HG02642 (cell line): ENCODE measurements at regions not wholly inside any gene's neighbourhood (a gene's known extent, or its start where the extent isn't known, plus 50 kb on each side); places are given as distances from the start of the nearest gene placed in this dataset.
"Not testable (repeated sequence)": the region's sequence is repeated elsewhere in the genome, so short reads cannot be mapped to it uniquely, and the experiment has no call there.

Source experiments
- ATAC-seq: cut with Tn5 transposase; IDR thresholded peaks from one replicate; pipeline ENCODE4 v1.9.1; 2021; ENCODE audit warnings: mild to moderate bottlenecking; ENCODE audit not compliant: unreplicated experiment, poor library complexity

DNA sequence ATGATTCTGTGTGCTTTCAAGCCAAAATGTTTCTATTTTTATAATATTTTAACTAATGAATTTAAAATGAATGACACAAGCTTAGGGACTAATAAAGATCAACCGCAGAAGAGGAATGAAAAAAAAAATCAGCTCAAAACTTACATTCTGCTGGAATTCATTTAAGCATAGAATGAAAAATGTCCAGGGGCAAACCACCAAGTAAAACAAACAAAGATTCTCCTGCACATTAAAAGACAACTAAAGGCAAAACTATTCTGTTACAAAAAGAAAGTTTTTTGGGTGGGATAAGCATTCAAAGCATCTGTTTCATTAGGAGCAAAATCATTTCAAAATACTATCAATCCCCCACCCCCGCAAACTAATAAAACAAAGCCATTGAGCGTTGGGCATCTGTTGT, 99.3 kb upstream of the SOX11 start:
- no peak for ATAC-seq

DNA sequence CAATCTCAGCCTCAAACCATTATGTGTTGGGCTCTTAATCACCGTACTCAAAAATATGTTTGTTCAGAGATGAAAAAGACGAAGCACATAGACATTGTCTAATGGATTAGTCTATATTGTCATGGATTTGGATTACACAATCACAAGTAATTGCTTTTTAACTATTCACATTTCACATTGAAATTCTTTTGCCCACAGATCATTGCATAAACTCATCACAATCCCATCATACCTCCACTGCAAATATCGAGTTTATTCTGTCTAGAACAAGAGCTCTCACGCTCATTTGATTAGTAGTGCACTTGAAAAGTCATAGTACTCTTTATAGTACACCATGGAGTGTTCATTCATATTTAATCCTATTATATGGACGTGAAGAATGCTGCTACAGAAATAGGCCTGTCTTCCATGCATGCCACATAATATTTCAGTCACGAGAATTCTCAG, 97.9 kb upstream of the SOX11 start:
- ATAC-seq, result no peak

DNA sequence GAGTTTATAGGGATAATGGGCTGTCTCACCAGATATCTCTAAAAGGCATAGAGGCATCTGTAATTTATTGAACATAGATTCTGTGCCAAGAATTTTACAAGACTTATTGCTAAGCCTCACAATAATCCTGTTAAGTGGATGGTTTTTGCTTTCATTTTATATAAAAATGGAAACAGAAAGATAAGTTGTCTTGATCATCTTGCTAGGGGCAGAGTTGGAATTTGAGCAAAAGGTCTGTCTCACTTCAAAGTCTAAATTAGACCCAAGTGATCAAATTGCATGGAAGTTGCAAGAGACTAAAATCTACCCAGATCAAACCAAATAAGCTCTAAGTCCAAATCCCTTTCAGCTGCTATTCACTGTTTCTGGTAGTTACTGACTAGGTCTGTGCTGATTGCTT, 95.3 kb upstream of the SOX11 start:
- ATAC-seq, result no peak

DNA sequence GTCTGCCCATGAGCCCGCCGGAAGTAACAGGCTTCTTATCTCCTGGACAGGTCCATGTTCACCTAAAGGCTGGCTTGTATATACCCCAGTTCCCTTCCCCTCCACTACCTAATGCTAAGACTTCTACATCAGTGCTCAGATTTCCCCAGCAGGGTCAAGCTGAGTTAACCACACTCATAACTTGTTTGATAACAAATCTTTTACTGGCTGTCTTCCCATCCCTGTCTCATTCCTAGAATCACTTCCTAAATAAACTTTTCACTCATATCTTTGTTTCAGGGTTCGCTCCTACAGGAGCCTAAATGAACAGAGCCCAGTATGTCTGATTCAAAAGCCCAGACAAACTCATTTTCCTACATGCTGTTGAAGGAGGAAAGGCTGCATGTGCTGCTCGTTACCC, 94.0 kb upstream of the SOX11 start:
- ATAC-seq, result no peak

DNA sequence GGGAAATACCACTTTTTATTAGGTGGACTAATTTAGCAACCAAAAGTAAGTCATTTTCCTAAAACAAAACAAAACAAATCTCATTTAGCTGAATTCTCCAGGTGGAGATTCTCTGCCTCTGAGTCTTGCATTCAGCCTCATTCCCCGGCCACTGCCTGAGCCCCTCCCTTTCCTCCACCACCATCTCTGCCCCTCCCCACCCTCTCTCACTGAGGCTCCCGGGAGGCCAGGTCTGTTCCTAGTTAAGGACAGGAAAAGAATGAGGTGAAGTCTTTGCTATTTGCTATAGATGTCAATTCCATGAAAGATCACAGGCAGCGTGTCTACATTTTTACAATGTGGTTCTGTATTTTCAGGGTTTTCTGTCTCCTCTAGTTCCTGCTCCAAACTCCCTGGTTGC, 83.0 kb upstream of the SOX11 start:
- ATAC-seq, result no peak

DNA sequence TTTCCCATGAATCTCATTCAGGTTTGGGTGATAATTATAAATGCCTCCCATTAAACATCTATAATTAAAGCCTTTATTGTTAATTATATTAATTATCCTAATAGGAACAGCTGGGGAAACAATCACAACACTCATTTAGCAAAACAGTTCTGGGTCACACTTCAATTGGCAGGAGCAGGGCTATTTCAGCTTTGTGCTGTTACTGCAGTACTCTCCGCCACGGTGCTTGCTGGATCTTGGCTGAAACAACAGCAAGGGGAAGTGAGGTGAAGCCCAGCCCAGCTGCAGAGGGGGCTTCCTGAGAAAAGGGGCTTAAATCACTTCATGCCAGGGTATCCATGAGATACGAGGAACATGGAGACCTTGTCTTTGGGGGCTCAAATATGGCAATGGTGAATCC, 79.5 kb upstream of the SOX11 start:
- ATAC-seq, result no peak

DNA sequence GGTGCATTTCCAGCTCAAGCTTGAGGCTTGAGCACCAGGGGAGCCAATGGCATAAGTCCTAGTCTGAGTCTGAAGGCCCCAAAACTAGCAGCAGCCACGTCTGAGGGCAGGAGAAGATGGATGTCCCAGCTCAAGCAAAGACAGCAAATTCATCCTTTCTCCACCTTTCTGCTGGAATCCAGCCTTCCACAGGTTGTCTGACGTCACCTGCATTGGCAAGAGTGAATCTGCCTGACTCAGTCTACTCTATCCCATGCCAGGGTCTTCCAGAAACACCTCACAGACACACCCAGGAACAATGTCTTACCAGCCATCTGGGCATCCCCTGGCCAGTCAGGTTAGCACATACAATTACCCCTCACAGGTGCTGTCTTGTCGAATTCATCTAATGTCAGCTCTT, 76.2 kb upstream of the SOX11 start:
- no peak for ATAC-seq

DNA sequence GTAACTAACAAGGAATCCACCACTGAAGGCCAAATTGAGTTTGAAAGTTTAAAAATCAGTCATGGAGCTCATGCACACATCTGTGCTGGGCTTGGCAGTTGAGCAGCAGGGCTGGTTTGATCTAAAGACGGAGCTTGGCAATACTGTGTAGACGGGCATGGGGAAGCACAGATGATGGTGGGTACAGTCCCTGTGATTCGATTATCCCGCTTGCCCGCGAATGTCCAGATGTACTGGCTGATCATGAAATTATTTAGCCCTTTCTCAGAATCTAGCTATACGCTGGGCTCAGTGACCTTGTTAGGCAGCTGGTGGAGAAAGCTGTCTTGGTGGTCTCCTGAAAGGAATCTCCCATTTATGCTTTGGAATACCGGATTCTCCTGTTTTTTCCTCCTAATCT, 74.8 kb upstream of the SOX11 start:
- no peak for ATAC-seq

DNA sequence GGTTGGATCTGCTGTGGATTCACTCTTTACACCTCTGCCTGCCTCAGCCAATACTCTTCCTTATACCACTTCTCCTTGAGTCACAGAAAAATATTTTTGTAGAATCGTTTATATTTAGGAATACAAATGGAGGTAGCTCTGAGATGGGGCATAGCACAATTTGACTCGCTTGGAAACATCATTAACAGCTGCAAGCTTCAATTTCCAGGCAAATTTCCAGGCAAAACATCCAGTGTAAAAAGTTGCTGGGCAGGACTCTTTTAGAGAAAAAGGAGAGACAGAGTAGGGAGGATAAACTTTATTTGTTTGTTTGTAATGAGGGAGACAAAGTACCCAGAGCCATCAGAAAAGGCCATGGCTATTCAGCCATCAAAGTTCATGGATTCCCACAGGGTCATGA, 74.4 kb upstream of the SOX11 start:
- ATAC-seq, result no peak

DNA sequence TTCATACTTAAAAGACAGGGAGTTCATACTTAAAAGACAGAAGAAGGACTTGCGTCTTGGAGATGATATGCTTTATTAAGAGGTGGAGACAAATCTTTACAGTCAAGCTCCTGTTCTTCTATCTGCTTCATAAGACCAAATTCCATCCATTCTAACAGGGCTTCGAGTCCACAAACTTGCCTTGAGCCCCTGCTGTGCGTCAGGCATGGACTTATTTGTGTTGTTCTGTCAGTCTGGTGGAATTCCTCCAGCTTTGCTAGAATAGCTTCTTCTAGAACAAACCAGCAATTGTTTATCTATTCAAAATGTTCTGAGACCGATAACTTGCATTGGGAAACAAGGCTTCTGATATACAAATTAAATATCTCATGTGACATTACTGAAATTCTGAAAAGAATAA, 73.9 kb upstream of the SOX11 start:
- no peak for ATAC-seq

DNA sequence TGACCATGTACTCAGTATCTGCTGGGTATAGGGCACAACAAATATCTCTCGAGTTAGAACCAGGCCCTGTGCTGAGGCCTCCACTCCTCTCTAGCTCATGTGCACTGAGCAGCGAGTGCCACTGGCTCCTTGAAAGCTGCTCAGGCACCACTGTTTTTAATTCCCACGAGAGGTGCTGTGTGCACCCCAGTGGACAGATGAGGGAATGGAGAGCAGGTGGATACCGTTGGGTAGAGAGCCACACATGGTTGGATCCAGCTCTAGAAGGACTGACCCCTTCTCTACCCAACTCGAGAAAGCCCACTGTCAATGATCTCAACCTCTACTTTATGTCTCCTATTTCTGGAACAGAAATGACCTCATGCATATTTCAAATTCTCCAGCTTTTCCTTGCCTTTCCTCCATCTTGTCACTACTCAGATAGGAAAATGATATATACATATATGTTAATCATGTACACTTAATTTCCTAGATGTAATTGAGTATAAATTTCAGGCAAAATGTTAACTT, 66.6 kb upstream of the SOX11 start:
- not testable (repeated sequence) for ATAC-seq

DNA sequence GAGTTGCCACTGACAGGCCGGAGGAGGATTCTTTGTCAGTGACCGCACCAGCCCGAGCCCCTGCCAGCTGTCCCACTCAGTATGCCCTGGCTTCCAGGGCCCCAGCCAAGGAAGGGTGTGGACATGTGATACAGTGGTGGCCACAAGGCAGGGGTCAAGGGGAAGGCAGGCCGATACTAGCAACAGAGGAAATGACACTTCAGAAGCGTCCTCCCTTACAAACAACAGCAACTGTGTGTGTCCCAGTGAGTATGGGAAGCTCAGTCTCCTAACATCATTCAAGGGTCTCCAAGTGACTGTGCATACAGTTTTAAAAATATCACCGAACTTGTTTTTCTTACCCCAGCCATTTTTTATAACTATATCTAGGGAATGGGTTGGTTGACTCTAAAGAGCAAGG, 63.7 kb upstream of the SOX11 start:
- ATAC-seq, result not testable (repeated sequence)

DNA sequence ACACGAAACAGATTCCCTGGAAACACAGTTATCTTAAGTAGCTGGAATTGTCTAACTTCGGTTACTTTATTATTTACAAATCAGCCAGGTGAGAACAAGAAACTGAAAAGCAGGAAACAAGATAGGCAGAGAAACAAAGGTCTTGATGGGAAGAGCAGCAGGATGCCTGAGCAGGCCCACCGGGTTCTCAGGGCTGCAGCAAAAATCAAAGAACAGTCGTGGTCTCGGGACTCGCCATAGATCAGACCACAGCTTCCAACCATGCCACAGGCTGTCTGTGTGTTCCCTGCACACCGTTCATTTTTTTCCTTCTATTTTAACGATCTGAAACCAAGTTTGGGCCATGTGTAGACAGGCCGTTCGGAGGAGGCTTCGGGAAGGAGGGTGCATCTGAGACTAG, 62.7 kb upstream of the SOX11 start:
- ATAC-seq, result not testable (repeated sequence)

DNA sequence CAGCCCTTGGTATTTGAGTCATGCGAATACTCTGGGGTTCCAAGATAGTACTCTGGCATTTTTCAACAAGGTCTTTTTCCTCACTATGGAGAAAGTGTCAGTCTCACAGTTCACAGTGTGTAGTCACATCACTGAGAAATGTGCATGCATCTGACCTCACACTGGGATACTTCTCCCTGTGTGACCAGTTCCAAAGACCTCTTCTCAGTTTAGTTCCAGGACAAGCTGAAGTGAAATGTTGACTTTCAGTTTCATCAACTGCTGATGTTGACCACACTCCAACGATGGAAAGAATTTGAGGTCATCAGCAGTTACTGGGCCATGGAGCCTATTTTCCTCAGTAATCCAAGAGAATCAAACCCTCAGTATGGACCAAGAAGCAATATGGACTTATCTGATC, 55.1 kb upstream of the SOX11 start:
- ATAC-seq, result not testable (repeated sequence)
